ENCODE measurements at regions not wholly inside any gene's neighbourhood (a gene's known extent, or its start where the extent isn't known, plus 50 kb on each side); places are given as distances from the start of the nearest gene placed in this dataset.

- Histone ChIP-seq H3K36me3 (replicated peaks in 1 of 2; ENCODE audit: control insufficient read depth in 1 of 2, insufficient read depth in 2 of 2, low read length in 1 of 2) (no peaks in the 10 kb centered on the region), H3K4me2 (no peak overlapping the region), H4K20me1 (ENCODE audit: insufficient read depth) (no peaks in the 10 kb centered on the region), H3F3A (replicated peaks; ENCODE audit: insufficient read depth) (no peaks in the 10 kb centered on the region), H2AFZ (ENCODE audit: low read depth) (no peak overlapping the region), H3K27me3 (ENCODE audit: insufficient read depth) (no peaks in the 10 kb centered on the region), H3K4me1 (ENCODE audit: control insufficient read depth in 1 of 2, insufficient read depth in 2 of 2, low read depth in 1 of 2, low read length in 1 of 2) (peaks cover 0 to 12% of the 10 kb centered on the region in 2 experiments; a peak in 2 of 4 replicates), H3K4me3 (ENCODE audit: low read depth in 2 of 2, low read length in 1 of 2) (no peak overlapping the region), H3K9ac (no peak overlapping the region), H3K9me3 (no peaks in the 10 kb centered on the region), H3K79me2 (ENCODE audit: insufficient read depth) (no peaks in the 10 kb centered on the region), H3K27ac (ENCODE audit: low read depth in 2 of 2, low read length in 1 of 2) (no peak overlapping the region), H3K9me2 (no peaks in the 10 kb centered on the region)
- TF ChIP-seq ELF1 (IDR thresholded peaks at IDR 0.05) (no peak), PBX3 (IDR thresholded peaks at IDR 0.05) (no peak), IRF3 (IDR thresholded peaks at IDR 0.05; ENCODE audit: low read depth, low read length) (no peak)
- CTCF ChIA-PET, result interaction anchor here (1.8 kb wide), 1 partner anchor 15 kb away, joined by 6 read pairs; no protein-coding TSS in a partner anchor
- DNase-seq, result no peak
- WGBS (ENCODE audit: low lambda C conversion rate), result 35% methylated on average over 4 of the region's 4 CpGs
- POLR2A ChIA-PET, result no interaction called here
Observed at GRCh38 chr1:232319518-232320210, 310.3 kb downstream of the SIPA1L2 start.

DNA sequence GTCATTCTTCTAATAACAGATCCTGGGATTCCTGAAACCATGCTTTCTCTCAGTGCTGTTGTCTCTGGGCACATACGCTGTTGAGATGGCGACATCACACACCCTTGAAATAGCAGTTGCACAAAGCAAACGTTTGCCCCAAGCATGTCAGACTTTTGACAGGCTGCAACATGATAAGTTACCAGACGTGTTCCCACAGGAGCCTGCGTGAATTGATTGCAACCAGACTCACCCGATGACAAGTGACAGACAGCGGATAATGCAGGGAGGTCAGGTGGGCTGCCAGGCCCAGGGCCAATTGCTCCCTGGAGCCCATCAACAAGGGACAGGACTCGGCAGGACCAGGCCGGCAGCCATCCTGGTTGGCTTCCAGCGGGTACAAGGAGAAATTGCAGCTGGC, 310.9 kb downstream of the SIPA1L2 start:
- Histone ChIP-seq H3K9ac (no peak overlapping the region), H3K4me3 (ENCODE audit: low read depth in 2 of 2, low read length in 1 of 2) (no peak overlapping the region), H2AFZ (ENCODE audit: low read depth) (no peak overlapping the region), H3K27ac (ENCODE audit: low read depth in 2 of 2, low read length in 1 of 2) (no peak overlapping the region; a peak in 1 of 4 replicates), H3K9me2 (no peaks in the 10 kb centered on the region), H4K20me1 (ENCODE audit: insufficient read depth) (no peaks in the 10 kb centered on the region), H3K4me2 (no peak overlapping the region), H3K27me3 (ENCODE audit: insufficient read depth) (no peaks in the 10 kb centered on the region), H3K36me3 (replicated peaks in 1 of 2; ENCODE audit: control insufficient read depth in 1 of 2, insufficient read depth in 2 of 2, low read length in 1 of 2) (no peaks in the 10 kb centered on the region), H3K4me1 (ENCODE audit: control insufficient read depth in 1 of 2, insufficient read depth in 2 of 2, low read depth in 1 of 2, low read length in 1 of 2) (peaks cover 0 to 12% of the 10 kb centered on the region in 2 experiments; a peak in 2 of 4 replicates), H3K9me3 (no peaks in the 10 kb centered on the region), H3F3A (replicated peaks; ENCODE audit: insufficient read depth) (no peaks in the 10 kb centered on the region), H3K79me2 (ENCODE audit: insufficient read depth) (no peaks in the 10 kb centered on the region)
- WGBS (ENCODE audit: low lambda C conversion rate), result 50% methylated on average over 6 of the region's 10 CpGs
- ChIA-PET POLR2A (no interaction called here), CTCF (interaction anchor here (1.8 kb wide), 1 partner anchor 16 kb away, joined by 6 read pairs; no protein-coding TSS in a partner anchor)
- peak; percentile 60 for DNase-seq
- TF ChIP-seq RCOR1 (IDR thresholded peaks at IDR 0.05; ENCODE audit: low read length) (peak; percentile 46; the same call in 1 of the 2 replicates), EZH2phosphoT487 (IDR thresholded peaks at IDR 0.05; ENCODE audit: borderline replicate concordance, low read depth) (no peak), MEF2A (IDR thresholded peaks at IDR 0.05; ENCODE audit: borderline replicate concordance, low read depth) (no peak), POLR2AphosphoS5 (IDR thresholded peaks at IDR 0.05; ENCODE audit: low read depth, low read length) (no peak), IRF3 (IDR thresholded peaks at IDR 0.05; ENCODE audit: low read depth, low read length) (no peak), USF2 (IDR thresholded peaks at IDR 0.05; ENCODE audit: borderline replicate concordance, low read depth, low read length) (no peak), EP300 (IDR thresholded peaks at IDR 0.05; ENCODE audit: borderline replicate concordance in 1 of 2, low read depth in 1 of 2, low read length in 1 of 2) (peak in 1 of 2 experiments; percentile 77; a peak in 2 of 4 replicates), SMC3 (IDR thresholded peaks at IDR 0.05; ENCODE audit: low read depth, low read length) (no peak), MXI1 (IDR thresholded peaks at IDR 0.05; ENCODE audit: low read depth, low read length) (peak; percentile 40; the same call in 1 of the 2 replicates), TCF12 (IDR thresholded peaks at IDR 0.05) (no peak), NFIC (IDR thresholded peaks at IDR 0.05; ENCODE audit: borderline replicate concordance) (no peak), CHD2 (IDR thresholded peaks at IDR 0.05; ENCODE audit: low read length, partially characterized antibody) (no peak), FOXJ3 (CRISPR knock-in tag; IDR thresholded peaks at IDR 0.05) (peak; percentile 91)
- TF ChIP-seq, protein P1, sequence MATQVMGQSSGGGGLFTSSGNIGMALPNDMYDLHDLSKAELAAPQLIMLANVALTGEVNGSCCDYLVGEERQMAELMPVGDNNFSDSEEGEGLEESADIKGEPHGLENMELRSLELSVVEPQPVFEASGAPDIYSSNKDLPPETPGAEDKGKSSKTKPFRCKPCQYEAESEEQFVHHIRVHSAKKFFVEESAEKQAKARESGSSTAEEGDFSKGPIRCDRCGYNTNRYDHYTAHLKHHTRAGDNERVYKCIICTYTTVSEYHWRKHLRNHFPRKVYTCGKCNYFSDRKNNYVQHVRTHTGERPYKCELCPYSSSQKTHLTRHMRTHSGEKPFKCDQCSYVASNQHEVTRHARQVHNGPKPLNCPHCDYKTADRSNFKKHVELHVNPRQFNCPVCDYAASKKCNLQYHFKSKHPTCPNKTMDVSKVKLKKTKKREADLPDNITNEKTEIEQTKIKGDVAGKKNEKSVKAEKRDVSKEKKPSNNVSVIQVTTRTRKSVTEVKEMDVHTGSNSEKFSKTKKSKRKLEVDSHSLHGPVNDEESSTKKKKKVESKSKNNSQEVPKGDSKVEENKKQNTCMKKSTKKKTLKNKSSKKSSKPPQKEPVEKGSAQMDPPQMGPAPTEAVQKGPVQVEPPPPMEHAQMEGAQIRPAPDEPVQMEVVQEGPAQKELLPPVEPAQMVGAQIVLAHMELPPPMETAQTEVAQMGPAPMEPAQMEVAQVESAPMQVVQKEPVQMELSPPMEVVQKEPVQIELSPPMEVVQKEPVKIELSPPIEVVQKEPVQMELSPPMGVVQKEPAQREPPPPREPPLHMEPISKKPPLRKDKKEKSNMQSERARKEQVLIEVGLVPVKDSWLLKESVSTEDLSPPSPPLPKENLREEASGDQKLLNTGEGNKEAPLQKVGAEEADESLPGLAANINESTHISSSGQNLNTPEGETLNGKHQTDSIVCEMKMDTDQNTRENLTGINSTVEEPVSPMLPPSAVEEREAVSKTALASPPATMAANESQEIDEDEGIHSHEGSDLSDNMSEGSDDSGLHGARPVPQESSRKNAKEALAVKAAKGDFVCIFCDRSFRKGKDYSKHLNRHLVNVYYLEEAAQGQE (IDR thresholded peaks at IDR 0.05; ENCODE audit: low read depth, low read length), result no peak
- TF ChIP-seq, protein P2, sequence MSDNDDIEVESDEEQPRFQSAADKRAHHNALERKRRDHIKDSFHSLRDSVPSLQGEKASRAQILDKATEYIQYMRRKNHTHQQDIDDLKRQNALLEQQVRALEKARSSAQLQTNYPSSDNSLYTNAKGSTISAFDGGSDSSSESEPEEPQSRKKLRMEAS (IDR thresholded peaks at IDR 0.05; ENCODE audit: low read depth), result no peak

Data from SK-N-SH (cell line).